ENCODE measurements at regions not wholly inside any gene's neighbourhood (a gene's known extent, or its start where the extent isn't known, plus 50 kb on each side); places are given as distances from the start of the nearest gene placed in this dataset.

DNA sequence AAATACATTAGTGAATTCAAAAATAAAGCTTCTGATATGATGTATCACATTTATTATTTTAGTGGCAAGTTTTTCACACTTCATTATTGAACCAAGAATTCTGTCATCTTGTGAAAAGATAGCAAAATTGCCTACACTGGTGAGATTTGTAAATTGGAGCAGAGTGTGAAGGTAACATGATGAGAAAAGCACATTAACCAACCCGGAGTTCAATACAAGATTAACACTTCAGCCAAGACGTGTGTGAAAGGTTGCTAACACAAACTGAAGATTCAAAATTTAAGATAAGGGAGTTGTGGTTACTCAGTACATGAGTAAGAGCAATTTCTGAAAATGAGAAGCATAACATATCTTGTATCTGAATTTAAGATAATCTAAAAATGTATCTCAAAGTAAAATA, 346.7 kb downstream of the PDHA2 start:
- Mint-ChIP-seq H3K4me3 (no peak overlapping the region), H3K27me3 (no peaks in the 10 kb centered on the region), H3K27ac (no peak overlapping the region), H3K9me3 (peaks cover 0 to 7% of the 10 kb centered on the region in 2 donors), H3K36me3 (ENCODE audit: insufficient read depth) (no peaks in the 10 kb centered on the region), H3K4me1 (ENCODE audit: low read depth in 2 of 2) (no peaks in the 10 kb centered on the region)
- ATAC-seq (replicated peaks) (no peak), DNase-seq (no peak)

DNA sequence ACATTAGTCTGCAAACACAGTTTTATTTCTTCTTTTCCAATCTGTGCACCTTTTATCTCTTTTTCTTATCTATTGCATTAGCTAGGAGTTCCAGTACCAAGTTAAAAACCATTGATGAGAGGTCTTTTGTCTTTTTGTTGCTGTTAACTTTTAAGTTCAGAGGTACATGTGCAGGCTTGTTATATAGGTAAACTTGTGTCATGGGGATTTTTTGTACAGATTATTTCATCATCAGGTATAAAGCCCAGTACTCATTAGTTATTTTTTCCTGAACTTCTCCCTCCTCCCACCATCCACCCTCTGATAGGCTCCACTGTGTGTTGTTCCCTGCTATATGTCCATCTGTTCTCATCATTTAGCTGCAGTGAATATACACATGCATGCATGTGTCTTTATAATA, 349.9 kb downstream of the PDHA2 start:
- Mint-ChIP-seq H3K4me3 (no peak overlapping the region), H3K27ac (no peak overlapping the region), H3K36me3 (ENCODE audit: insufficient read depth) (no peaks in the 10 kb centered on the region), H3K4me1 (ENCODE audit: low read depth in 2 of 2) (no peaks in the 10 kb centered on the region), H3K27me3 (no peaks in the 10 kb centered on the region), H3K9me3 (peaks cover 0 to 4% of the 10 kb centered on the region in 2 donors)
- DNase-seq (no peak), ATAC-seq (replicated peaks) (no peak)

DNA sequence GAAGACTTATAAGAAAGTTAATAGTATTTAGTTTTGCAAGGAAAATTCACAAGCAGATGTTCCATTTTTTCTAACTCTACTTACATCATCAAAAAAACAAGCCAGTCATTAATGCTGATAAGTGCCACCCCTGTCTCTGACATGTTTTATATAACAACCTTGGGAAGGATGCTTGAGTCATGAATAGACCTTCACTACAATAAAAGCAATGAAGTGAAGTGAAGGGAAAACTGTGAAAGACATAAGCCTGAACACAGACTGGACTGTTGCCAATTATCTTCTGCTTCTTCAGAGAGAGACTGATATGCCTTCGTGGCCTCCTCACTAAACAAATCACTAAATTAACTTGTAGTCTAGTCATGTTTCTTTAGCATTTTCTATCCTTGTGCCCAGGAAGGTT, 353.2 kb downstream of the PDHA2 start:
- DNase-seq: no peak
- peaks cover 5 to 9% of the 10 kb centered on the region in 2 donors for H3K9me3 Mint-ChIP-seq
- no peak overlapping the region for H3K27ac Mint-ChIP-seq
- no peaks in the 10 kb centered on the region for H3K36me3 Mint-ChIP-seq (ENCODE audit: insufficient read depth)
- no peak for ATAC-seq (replicated peaks)
- H3K27me3 Mint-ChIP-seq: no peaks in the 10 kb centered on the region
- H3K4me1 Mint-ChIP-seq (ENCODE audit: low read depth in 2 of 2): no peaks in the 10 kb centered on the region
- no peak overlapping the region for H3K4me3 Mint-ChIP-seq

DNA sequence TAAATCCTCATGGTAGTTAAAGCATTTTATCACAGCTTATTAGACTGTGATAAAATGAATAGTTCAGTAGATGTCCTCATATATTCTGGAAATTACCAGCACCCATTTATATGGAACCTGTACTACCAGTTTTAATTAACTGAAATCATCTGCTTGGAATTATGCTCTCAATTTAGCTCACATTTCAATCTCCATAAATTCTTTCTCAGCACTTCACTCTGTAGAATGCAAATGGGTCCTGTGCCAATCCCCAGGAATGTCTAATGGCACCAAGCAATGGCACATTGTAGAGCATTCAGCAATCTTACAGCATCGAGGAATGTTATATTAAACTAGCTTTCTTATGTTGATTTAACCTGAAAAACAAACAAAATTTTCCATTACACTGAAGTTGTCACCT, 355.1 kb downstream of the PDHA2 start:
- Mint-ChIP-seq H3K4me1 (ENCODE audit: low read depth in 2 of 2) (no peaks in the 10 kb centered on the region), H3K27me3 (no peaks in the 10 kb centered on the region), H3K36me3 (ENCODE audit: insufficient read depth) (no peaks in the 10 kb centered on the region), H3K4me3 (no peak overlapping the region), H3K9me3 (peaks cover 5 to 9% of the 10 kb centered on the region in 2 donors), H3K27ac (no peak overlapping the region)
- DNase-seq (no peak), ATAC-seq (replicated peaks) (no peak)

DNA sequence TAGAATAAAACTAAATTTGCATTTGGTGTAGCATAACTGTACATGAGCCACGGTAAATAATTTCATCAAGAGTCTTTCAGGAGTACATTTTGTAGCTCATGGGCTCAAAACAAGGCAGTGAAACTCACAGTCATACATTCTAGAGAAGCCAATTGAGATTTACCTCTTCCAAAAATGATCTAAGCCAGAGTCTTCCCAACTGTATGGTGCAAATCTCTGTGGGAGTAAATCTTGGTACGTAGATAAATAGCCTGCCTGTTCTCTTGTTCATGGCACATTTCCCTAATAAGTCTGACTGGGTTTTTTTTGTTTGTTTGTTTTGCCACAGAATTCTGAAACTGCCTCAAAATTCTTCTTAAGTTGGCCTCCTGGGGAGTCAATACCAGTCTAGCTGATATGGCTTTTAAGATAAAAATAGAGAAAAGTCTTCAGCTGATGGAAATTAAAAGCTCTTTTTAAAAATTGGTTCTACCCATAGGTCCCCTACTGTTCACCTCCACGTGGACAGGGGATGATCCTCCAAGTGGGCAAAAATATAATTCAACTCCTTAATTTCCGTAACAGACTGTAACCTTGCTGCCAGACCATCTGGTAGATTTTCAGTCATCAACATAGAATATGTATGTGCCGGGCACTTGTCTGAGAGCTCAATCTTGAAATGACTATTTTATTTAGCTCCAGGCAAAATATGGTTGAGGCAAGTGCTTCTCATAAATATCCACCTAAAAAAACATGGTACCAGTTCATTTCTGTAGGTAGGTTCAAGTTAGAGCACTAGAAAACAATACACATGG, 365.4 kb downstream of the PDHA2 start:
- H3K27ac Mint-ChIP-seq: no peak overlapping the region
- ATAC-seq (replicated peaks) (no peak), DNase-seq (no peak)
- no peaks in the 10 kb centered on the region for H3K27me3 Mint-ChIP-seq
- H3K4me3 Mint-ChIP-seq: no peak overlapping the region
- peaks cover 3 to 8% of the 10 kb centered on the region in 2 donors for H3K9me3 Mint-ChIP-seq
- H3K4me1 Mint-ChIP-seq (ENCODE audit: low read depth in 2 of 2): no peaks in the 10 kb centered on the region
- peaks cover 3% of the 10 kb centered on the region for H3K36me3 Mint-ChIP-seq (ENCODE audit: insufficient read depth)

DNA sequence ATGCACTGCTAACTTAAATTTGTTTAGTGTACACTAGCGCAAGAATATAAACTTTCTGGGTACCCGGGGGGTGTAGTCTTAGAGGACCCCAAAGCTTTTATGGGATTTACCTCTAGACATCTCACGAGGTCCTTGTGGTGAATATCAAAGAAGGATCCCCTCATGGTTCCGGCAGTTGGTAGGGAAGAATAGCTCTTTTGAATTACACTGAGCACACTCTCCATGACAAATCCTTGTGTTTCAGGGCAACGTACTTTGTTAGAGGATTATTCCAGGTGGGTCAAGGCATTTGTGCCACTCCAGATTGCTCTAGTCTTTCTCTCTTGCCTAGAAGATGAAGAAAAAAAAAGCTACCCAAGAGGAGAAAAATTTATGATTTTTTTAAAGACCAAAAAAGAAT, 387.6 kb downstream of the PDHA2 start:
- no peak for DNase-seq
- ATAC-seq (replicated peaks): no peak
- peaks cover 5 to 18% of the 10 kb centered on the region in 2 donors for H3K9me3 Mint-ChIP-seq
- no peak overlapping the region for H3K4me3 Mint-ChIP-seq
- H3K27ac Mint-ChIP-seq: no peak overlapping the region
- no peaks in the 10 kb centered on the region for H3K27me3 Mint-ChIP-seq
- no peaks in the 10 kb centered on the region for H3K36me3 Mint-ChIP-seq (ENCODE audit: insufficient read depth)
- H3K4me1 Mint-ChIP-seq (ENCODE audit: low read depth in 2 of 2): no peaks in the 10 kb centered on the region

DNA sequence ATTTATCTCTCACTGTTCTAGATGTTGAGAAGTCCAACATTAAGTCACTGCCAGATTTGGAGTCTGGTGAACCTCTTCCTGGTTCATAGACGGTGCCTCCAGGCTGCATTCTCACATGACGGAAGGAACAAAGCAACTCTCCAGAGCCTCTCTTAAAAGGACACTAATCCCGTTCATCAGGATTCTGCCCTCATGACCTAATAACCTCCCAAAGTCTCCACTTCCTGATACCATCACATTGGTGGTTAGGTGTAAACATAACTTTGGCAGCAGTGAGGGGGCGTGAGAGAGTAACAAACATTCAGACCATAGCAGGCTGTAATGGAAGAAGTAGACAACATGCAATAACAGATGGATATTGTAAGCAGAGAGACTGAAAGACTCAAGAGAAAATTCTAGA, 388.6 kb downstream of the PDHA2 start:
- H3K4me3 Mint-ChIP-seq: no peak overlapping the region
- H3K27ac Mint-ChIP-seq: no peak overlapping the region
- ATAC-seq (replicated peaks): no peak
- H3K9me3 Mint-ChIP-seq: peaks cover 3 to 11% of the 10 kb centered on the region in 2 donors
- DNase-seq: no peak
- H3K36me3 Mint-ChIP-seq (ENCODE audit: insufficient read depth): no peaks in the 10 kb centered on the region
- H3K4me1 Mint-ChIP-seq (ENCODE audit: low read depth in 2 of 2): no peaks in the 10 kb centered on the region
- H3K27me3 Mint-ChIP-seq: no peaks in the 10 kb centered on the region

DNA sequence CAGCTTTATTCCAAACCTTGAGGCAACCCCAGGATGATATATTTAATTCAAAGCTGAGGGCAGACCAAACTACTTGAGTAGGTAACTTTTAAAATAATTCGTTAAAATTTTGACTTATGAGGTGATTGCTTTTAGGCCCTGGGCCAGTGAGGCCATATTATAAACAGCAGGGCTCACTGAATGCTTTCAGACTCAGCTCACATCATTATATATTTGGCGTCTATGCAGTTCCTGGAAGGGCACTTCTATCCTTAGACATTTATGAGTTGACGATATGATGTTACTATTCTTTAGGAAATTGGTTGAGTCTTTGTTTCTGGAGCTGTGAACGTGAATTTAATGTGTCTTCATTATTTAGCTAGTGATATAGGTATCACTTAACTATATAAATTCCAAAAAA, 400.1 kb downstream of the PDHA2 start:
- Mint-ChIP-seq H3K4me1 (ENCODE audit: low read depth in 2 of 2) (no peaks in the 10 kb centered on the region), H3K4me3 (no peak overlapping the region), H3K27ac (no peak overlapping the region), H3K9me3 (peaks cover 2 to 24% of the 10 kb centered on the region in 2 donors), H3K36me3 (ENCODE audit: insufficient read depth) (no peaks in the 10 kb centered on the region), H3K27me3 (no peaks in the 10 kb centered on the region)
- ATAC-seq (replicated peaks) (no peak), DNase-seq (no peak)

DNA sequence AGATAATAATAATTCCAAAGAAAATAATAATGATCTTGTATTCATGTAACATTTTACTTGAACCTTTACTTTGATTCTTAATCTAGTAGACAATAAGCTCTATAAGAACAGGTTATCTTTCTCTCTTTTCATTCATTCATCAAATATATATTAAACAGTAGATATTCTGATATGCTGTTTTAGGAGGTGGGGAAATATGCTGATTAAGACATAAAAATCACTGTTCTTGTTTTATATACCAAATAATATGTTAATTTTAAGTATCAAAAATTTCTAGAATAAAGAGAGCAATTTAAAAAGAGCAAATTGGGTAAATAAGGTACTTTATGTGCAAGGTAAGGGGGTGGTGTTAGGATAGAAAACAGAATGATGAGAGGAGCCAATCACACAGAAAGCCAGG, 401.9 kb downstream of the PDHA2 start:
- Mint-ChIP-seq H3K27me3 (no peaks in the 10 kb centered on the region), H3K4me3 (no peak overlapping the region), H3K36me3 (ENCODE audit: insufficient read depth) (no peaks in the 10 kb centered on the region), H3K27ac (no peak overlapping the region), H3K9me3 (peaks cover 3 to 17% of the 10 kb centered on the region in 2 donors), H3K4me1 (ENCODE audit: low read depth in 2 of 2) (no peaks in the 10 kb centered on the region)
- ATAC-seq (replicated peaks): no peak
- DNase-seq: no peak

DNA sequence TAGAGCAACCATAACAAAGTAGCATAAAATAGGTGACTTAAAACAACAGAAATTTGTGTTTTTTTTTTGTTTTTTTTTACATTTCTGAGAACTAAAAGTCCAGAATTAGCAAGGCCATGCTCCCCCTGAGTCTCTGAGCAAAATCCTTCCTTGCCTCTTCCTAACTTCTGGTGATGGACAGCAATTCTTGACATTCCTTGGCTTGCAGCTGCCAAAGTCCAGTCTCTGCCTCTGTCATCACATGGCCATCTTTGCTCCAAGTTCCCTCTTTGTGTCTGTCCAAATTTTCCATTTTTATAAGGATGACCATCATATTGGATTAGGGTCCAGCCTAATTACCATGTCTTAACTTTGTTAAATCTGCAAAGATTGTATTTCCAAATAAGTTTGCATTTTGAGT, 407.2 kb downstream of the PDHA2 start:
- H3K4me3 Mint-ChIP-seq: no peak overlapping the region
- no peaks in the 10 kb centered on the region for H3K36me3 Mint-ChIP-seq (ENCODE audit: insufficient read depth)
- peaks cover 7 to 28% of the 10 kb centered on the region in 2 donors for H3K9me3 Mint-ChIP-seq
- no peaks in the 10 kb centered on the region for H3K27me3 Mint-ChIP-seq
- H3K4me1 Mint-ChIP-seq (ENCODE audit: low read depth in 2 of 2): no peaks in the 10 kb centered on the region
- no peak for ATAC-seq (replicated peaks)
- no peak overlapping the region for H3K27ac Mint-ChIP-seq
- DNase-seq: no peak

DNA sequence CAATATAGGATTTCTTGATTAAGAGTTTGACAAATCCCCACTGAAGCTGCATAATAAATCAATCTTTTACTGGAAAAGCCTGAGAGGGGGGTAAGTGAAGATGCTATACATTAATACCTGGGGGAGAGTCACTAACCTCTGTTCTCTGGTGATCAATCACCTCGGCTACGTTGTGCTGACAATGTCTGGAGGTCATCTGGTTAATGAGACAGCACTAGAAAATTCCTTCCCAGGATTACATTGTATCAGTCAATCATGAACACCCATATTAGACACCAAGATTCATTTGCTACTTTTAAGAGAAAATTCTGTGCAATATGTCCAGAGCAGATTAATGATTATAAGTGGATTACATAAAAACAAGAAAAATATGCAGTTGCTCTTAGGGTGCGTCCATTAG, 408.3 kb downstream of the PDHA2 start:
- Mint-ChIP-seq H3K27ac (no peak overlapping the region), H3K27me3 (no peaks in the 10 kb centered on the region), H3K36me3 (ENCODE audit: insufficient read depth) (no peaks in the 10 kb centered on the region), H3K9me3 (peaks cover 7 to 25% of the 10 kb centered on the region in 2 donors), H3K4me3 (no peak overlapping the region), H3K4me1 (ENCODE audit: low read depth in 2 of 2) (no peaks in the 10 kb centered on the region)
- no peak for ATAC-seq (replicated peaks)
- DNase-seq: no peak

DNA sequence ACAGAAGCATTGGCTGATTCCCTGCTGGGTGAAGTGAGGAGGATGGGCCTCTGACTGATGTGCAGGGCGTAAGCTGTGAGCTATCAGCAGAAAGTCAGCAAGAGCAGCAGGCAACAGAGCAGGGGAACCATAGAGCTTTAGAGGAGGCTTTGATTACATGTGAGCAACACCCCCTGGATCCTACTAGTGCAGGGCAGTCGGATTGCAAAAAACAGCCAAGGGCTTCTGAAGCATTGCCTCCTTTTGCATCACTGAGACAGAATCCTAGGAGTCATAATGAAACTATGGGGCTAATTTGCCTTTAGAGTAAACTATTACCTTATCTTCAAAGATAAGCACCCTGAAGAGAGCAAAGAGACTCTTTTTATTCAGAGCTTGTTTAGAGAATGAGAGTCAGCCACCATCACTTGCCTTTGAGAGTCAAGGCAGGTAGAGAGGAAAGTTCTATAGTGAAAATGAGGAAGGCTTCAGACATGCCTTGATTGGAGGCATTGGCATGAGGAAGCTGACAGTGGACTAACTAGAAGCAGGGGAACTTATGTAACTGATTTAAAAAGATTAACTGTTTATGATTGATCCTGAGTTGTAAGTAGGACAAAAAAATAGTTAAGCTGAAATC, 420.3 kb downstream of the PDHA2 start:
- no peak for DNase-seq
- H3K36me3 Mint-ChIP-seq (ENCODE audit: insufficient read depth): peaks cover 2% of the 10 kb centered on the region
- H3K27me3 Mint-ChIP-seq: no peaks in the 10 kb centered on the region
- no peak for ATAC-seq (replicated peaks)
- no peak overlapping the region for H3K4me3 Mint-ChIP-seq
- H3K9me3 Mint-ChIP-seq: peaks cover 7 to 9% of the 10 kb centered on the region in 2 donors
- no peak overlapping the region for H3K27ac Mint-ChIP-seq
- no peaks in the 10 kb centered on the region for H3K4me1 Mint-ChIP-seq (ENCODE audit: low read depth in 2 of 2)

DNA sequence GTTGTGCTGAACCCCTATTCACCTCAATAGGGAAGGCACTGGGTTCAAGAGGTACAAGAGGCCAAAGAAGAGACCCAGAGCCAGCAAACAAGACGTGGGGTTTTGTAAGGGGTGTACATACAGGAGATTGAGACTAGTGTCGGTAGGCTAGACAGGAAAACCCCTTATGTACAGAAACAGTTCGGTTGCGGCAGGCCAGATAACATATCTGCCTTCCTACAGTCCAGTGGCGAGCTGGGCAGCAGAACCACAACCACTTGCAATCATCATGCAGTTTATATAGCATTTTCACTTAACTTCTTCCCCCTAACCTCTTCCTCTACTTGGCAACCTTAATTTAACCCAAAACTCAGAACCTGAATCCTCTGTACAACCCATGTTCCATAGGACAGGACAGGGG, 422.2 kb downstream of the PDHA2 start:
- H3K9me3 Mint-ChIP-seq: peaks cover 0 to 5% of the 10 kb centered on the region in 2 donors
- peaks cover 2% of the 10 kb centered on the region for H3K36me3 Mint-ChIP-seq (ENCODE audit: insufficient read depth)
- no peaks in the 10 kb centered on the region for H3K27me3 Mint-ChIP-seq
- no peak for DNase-seq
- no peak overlapping the region for H3K4me3 Mint-ChIP-seq
- H3K27ac Mint-ChIP-seq: no peak overlapping the region
- no peak for ATAC-seq (replicated peaks)
- no peaks in the 10 kb centered on the region for H3K4me1 Mint-ChIP-seq (ENCODE audit: low read depth in 2 of 2)

DNA sequence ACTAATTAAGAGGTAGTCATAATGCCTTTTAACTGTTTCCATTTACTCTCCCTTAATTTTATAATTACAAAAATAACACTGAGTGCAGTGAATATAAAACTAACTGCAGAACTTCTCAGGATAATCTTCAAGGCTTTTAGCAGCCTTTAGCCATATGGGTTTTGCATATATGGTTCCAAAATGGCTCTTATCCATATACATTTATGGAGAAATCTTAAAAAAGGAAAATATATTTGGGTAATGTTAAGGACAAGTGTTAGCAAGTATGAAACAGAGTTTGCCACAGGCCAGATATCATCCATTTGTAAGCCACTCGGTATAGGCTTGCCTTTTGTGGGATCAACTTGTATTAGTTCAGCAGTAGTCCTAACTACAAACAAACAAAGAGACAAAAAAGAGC, 423.4 kb downstream of the PDHA2 start:
- Mint-ChIP-seq H3K4me1 (ENCODE audit: low read depth in 2 of 2) (no peaks in the 10 kb centered on the region), H3K27me3 (no peaks in the 10 kb centered on the region), H3K4me3 (no peak overlapping the region), H3K27ac (no peak overlapping the region), H3K36me3 (ENCODE audit: insufficient read depth) (peaks cover 2% of the 10 kb centered on the region), H3K9me3 (peaks cover 0 to 6% of the 10 kb centered on the region in 2 donors)
- ATAC-seq (replicated peaks): no peak
- DNase-seq: no peak
